Activated naive CD4-positive, alpha-beta T cell treated with anti-CD3 and anti-CD28 coated beads, Interleukin-2, amount 10 ng/mL, durations not matched to agents 7 days and 5 days (primary cell): ENCODE measurements at regions not wholly inside any gene's neighbourhood (a gene's known extent, or its start where the extent isn't known, plus 50 kb on each side); places are given as distances from the start of the nearest gene placed in this dataset.

Source experiments
- CTCF ChIA-PET: fragments of 350-600 bp; sonication (Branson Sonifier 250); formaldehyde crosslinking; loops from one replicate; lab custom pipeline; 2021; ENCODE audit warnings: antibody characterized with exemption; lab: Charles Lee
- DNase-seq: peaks from one replicate; pipeline ENCODE4 v3.0.0-alpha.2; 2020
- H3K27ac Mint-ChIP-seq: one replicate; pipeline ENCODE4 v1.8.0; 2021; ENCODE audit warnings: mild to moderate bottlenecking, moderate library complexity, mixed read lengths
- H3K27me3 Mint-ChIP-seq: one replicate; pipeline ENCODE4 v1.8.0; 2021; ENCODE audit warnings: mild to moderate bottlenecking, mixed read lengths
- H3K36me3 Mint-ChIP-seq: one replicate; pipeline ENCODE4 v1.8.0; 2021; ENCODE audit warnings: mixed read lengths
- H3K4me1 Mint-ChIP-seq: one replicate; pipeline ENCODE4 v1.8.0; 2021; ENCODE audit warnings: mixed read lengths
- H3K4me3 Mint-ChIP-seq: one replicate; pipeline ENCODE4 v1.8.0; 2021; ENCODE audit warnings: mild to moderate bottlenecking, moderate library complexity, mixed read lengths
- H3K9me3 Mint-ChIP-seq: one replicate; pipeline ENCODE4 v1.8.0; 2021; ENCODE audit warnings: mixed read lengths

- CTCF ChIA-PET: no interaction called here
- no peak overlapping the region for H3K27ac Mint-ChIP-seq
- no peak for DNase-seq
- no peaks in the 10 kb centered on the region for H3K9me3 Mint-ChIP-seq
- H3K36me3 Mint-ChIP-seq: no peaks in the 10 kb centered on the region
- no peak overlapping the region for H3K4me3 Mint-ChIP-seq
- H3K27me3 Mint-ChIP-seq: peaks cover 4% of the 10 kb centered on the region
- no peaks in the 10 kb centered on the region for H3K4me1 Mint-ChIP-seq
These were observed 320.5 kb downstream of the DHX35 start for GRCh38 chr20:39282619-39283092.

- Mint-ChIP-seq H3K4me1 (no peaks in the 10 kb centered on the region), H3K9me3 (peaks cover 3% of the 10 kb centered on the region), H3K4me3 (no peak overlapping the region), H3K27ac (no peak overlapping the region), H3K36me3 (no peaks in the 10 kb centered on the region), H3K27me3 (peaks cover 4% of the 10 kb centered on the region)
- no peak for DNase-seq
- CTCF ChIA-PET: no interaction called here
These were observed 318.7 kb downstream of the DHX35 start for GRCh38 chr20:39280875-39281274.

- Mint-ChIP-seq H3K9me3 (peaks cover 3% of the 10 kb centered on the region), H3K4me1 (no peaks in the 10 kb centered on the region), H3K4me3 (no peak overlapping the region), H3K27me3 (no peaks in the 10 kb centered on the region), H3K27ac (no peak overlapping the region), H3K36me3 (no peaks in the 10 kb centered on the region)
- CTCF ChIA-PET: interaction anchor here (1.6 kb wide), 1 partner anchor 9 kb away, joined by 6 read pairs; no protein-coding TSS in a partner anchor
- DNase-seq: no peak
These were observed 316.2 kb downstream of the DHX35 start for GRCh38 chr20:39278230-39278788.

GRCh38 chr20:39277185-39277584 is 315.0 kb downstream of the DHX35 start:
- CTCF ChIA-PET: no interaction called here
- Mint-ChIP-seq H3K36me3 (no peaks in the 10 kb centered on the region), H3K9me3 (peaks cover 3% of the 10 kb centered on the region), H3K4me3 (no peak overlapping the region), H3K27me3 (no peaks in the 10 kb centered on the region), H3K27ac (no peak overlapping the region), H3K4me1 (no peaks in the 10 kb centered on the region)
- no peak for DNase-seq

- Mint-ChIP-seq H3K4me1 (no peaks in the 10 kb centered on the region), H3K9me3 (no peaks in the 10 kb centered on the region), H3K36me3 (no peaks in the 10 kb centered on the region), H3K27ac (no peak overlapping the region), H3K4me3 (no peak overlapping the region), H3K27me3 (no peaks in the 10 kb centered on the region)
- CTCF ChIA-PET: interaction anchor here (1.1 kb wide), 1 partner anchor 603 kb away, joined by 3 read pairs; no protein-coding TSS in a partner anchor
- DNase-seq: no peak
These were observed 308.9 kb downstream of the DHX35 start for GRCh38 chr20:39270837-39271604.

- Mint-ChIP-seq H3K4me1 (no peaks in the 10 kb centered on the region), H3K9me3 (no peaks in the 10 kb centered on the region), H3K27me3 (no peaks in the 10 kb centered on the region), H3K27ac (no peak overlapping the region), H3K36me3 (no peaks in the 10 kb centered on the region), H3K4me3 (no peak overlapping the region)
- no peak for DNase-seq
- CTCF ChIA-PET: interaction anchor here (0.6 to 2.2 kb wide), 13 partner anchors 9 to 1693 kb away, joined by 3 to 12 read pairs (median 3); no protein-coding TSS in a partner anchor
These were observed 307.5 kb downstream of the DHX35 start for GRCh38 chr20:39269493-39270217.

- Mint-ChIP-seq H3K4me3 (no peak overlapping the region), H3K9me3 (no peaks in the 10 kb centered on the region), H3K36me3 (no peaks in the 10 kb centered on the region), H3K27ac (no peak overlapping the region), H3K27me3 (no peaks in the 10 kb centered on the region), H3K4me1 (no peaks in the 10 kb centered on the region)
- peak; percentile 48 for DNase-seq
- CTCF ChIA-PET: interaction anchor here (0.7 to 2.2 kb wide), 13 partner anchors 9 to 1694 kb away, joined by 3 to 12 read pairs (median 4); no protein-coding TSS in a partner anchor
These were observed 306.9 kb downstream of the DHX35 start for GRCh38 chr20:39268981-39269461.

GRCh38 chr20:39268491-39268951 is 306.4 kb downstream of the DHX35 start:
- CTCF ChIA-PET: interaction anchor here (0.7 to 2.2 kb wide), 12 partner anchors 8 to 1694 kb away, joined by 3 to 12 read pairs (median 4); no protein-coding TSS in a partner anchor
- H3K4me3 Mint-ChIP-seq: no peak overlapping the region
- no peaks in the 10 kb centered on the region for H3K27me3 Mint-ChIP-seq
- no peaks in the 10 kb centered on the region for H3K4me1 Mint-ChIP-seq
- H3K27ac Mint-ChIP-seq: no peak overlapping the region
- H3K9me3 Mint-ChIP-seq: no peaks in the 10 kb centered on the region
- no peak for DNase-seq
- H3K36me3 Mint-ChIP-seq: no peaks in the 10 kb centered on the region

GRCh38 chr20:39266989-39267388 is 304.8 kb downstream of the DHX35 start:
- H3K27me3 Mint-ChIP-seq: no peaks in the 10 kb centered on the region
- H3K27ac Mint-ChIP-seq: no peak overlapping the region
- H3K4me1 Mint-ChIP-seq: no peaks in the 10 kb centered on the region
- H3K36me3 Mint-ChIP-seq: no peaks in the 10 kb centered on the region
- CTCF ChIA-PET: interaction anchor here (0.7 to 2.0 kb wide), 5 partner anchors 8 to 1422 kb away, joined by 3 to 6 read pairs (median 3); partner anchors contain the start of gene MAFB
- no peak overlapping the region for H3K4me3 Mint-ChIP-seq
- DNase-seq: no peak
- no peaks in the 10 kb centered on the region for H3K9me3 Mint-ChIP-seq

GRCh38 chr20:39264506-39265172 is 302.5 kb downstream of the DHX35 start:
- CTCF ChIA-PET: interaction anchor here (1.5 to 2.2 kb wide), 3 partner anchors 10 to 18 kb away, joined by 4 to 7 read pairs (median 5); no protein-coding TSS in a partner anchor
- no peaks in the 10 kb centered on the region for H3K27me3 Mint-ChIP-seq
- H3K4me1 Mint-ChIP-seq: no peaks in the 10 kb centered on the region
- H3K36me3 Mint-ChIP-seq: no peaks in the 10 kb centered on the region
- H3K4me3 Mint-ChIP-seq: no peak overlapping the region
- H3K9me3 Mint-ChIP-seq: no peaks in the 10 kb centered on the region
- DNase-seq: peak; percentile 51
- no peak overlapping the region for H3K27ac Mint-ChIP-seq

GRCh38 chr20:39263076-39263475 is 300.9 kb downstream of the DHX35 start:
- H3K4me1 Mint-ChIP-seq: no peaks in the 10 kb centered on the region
- H3K36me3 Mint-ChIP-seq: no peaks in the 10 kb centered on the region
- no peak overlapping the region for H3K4me3 Mint-ChIP-seq
- no peak overlapping the region for H3K27ac Mint-ChIP-seq
- H3K9me3 Mint-ChIP-seq: no peaks in the 10 kb centered on the region
- no peaks in the 10 kb centered on the region for H3K27me3 Mint-ChIP-seq
- no peak for DNase-seq
- CTCF ChIA-PET: no interaction called here

- Mint-ChIP-seq H3K36me3 (no peaks in the 10 kb centered on the region), H3K27ac (no peak overlapping the region), H3K9me3 (no peaks in the 10 kb centered on the region), H3K4me3 (no peak overlapping the region), H3K27me3 (no peaks in the 10 kb centered on the region), H3K4me1 (no peaks in the 10 kb centered on the region)
- DNase-seq: no peak
- CTCF ChIA-PET: interaction anchor here (1.0 kb wide), 1 partner anchor 9 kb away, joined by 6 read pairs; no protein-coding TSS in a partner anchor
These were observed 297.7 kb downstream of the DHX35 start for GRCh38 chr20:39259808-39260207.

- no peaks in the 10 kb centered on the region for H3K36me3 Mint-ChIP-seq
- DNase-seq: no peak
- H3K4me1 Mint-ChIP-seq: no peaks in the 10 kb centered on the region
- CTCF ChIA-PET: interaction anchor here (1.3 kb wide), 1 partner anchor 8 kb away, joined by 3 read pairs; no protein-coding TSS in a partner anchor
- H3K27me3 Mint-ChIP-seq: no peaks in the 10 kb centered on the region
- H3K27ac Mint-ChIP-seq: no peak overlapping the region
- H3K9me3 Mint-ChIP-seq: no peaks in the 10 kb centered on the region
- H3K4me3 Mint-ChIP-seq: no peak overlapping the region
These were observed 297.1 kb downstream of the DHX35 start for GRCh38 chr20:39259010-39259803.
